IPS DF 4.7 (cell line): ENCODE measurements at regions not wholly inside any gene's neighbourhood (a gene's known extent, or its start where the extent isn't known, plus 50 kb on each side); places are given as distances from the start of the nearest gene placed in this dataset.
"Not testable (repeated sequence)": the region's sequence is repeated elsewhere in the genome, so short reads cannot be mapped to it uniquely, and the experiment has no call there.

Experiments
- DNase-seq: peaks from one replicate; pipeline ENCODE4 v3.0.0-alpha.2; 2013; ENCODE audit warnings: low spot score; ENCODE audit errors: extremely low read depth

GRCh38 chr14:83162361-83162929 lies 1628.8 kb upstream of the SEL1L start:
- DNase-seq: no peak

GRCh38 chr14:83163016-83163415 lies 1629.4 kb upstream of the SEL1L start:
- DNase-seq: no peak

GRCh38 chr14:83164016-83164415 lies 1630.4 kb upstream of the SEL1L start:
- no peak for DNase-seq

GRCh38 chr14:83164591-83164990 lies 1630.9 kb upstream of the SEL1L start:
- no peak for DNase-seq

- no peak for DNase-seq
These were observed 1636.5 kb upstream of the SEL1L start for GRCh38 chr14:83170165-83170564.

DNA sequence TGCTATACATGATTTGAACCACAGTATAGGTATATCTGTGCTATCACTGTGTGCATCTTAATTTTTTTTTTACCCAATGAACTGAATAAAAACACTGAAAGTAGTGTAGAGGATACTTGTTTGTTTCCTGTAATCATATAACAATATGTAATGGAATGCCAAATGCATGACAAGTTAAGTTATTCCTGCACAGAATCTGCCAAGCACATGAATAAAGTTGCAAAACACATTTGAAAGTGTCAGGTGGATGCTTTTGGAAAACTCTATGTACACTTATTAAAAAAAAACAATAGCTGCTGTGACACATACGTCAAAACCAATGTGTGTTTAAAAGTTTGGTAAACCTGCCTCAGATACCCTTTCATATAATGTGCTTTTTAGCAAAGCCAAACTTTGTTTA lies 1638.1 kb upstream of the SEL1L start:
- DNase-seq: no peak

DNA sequence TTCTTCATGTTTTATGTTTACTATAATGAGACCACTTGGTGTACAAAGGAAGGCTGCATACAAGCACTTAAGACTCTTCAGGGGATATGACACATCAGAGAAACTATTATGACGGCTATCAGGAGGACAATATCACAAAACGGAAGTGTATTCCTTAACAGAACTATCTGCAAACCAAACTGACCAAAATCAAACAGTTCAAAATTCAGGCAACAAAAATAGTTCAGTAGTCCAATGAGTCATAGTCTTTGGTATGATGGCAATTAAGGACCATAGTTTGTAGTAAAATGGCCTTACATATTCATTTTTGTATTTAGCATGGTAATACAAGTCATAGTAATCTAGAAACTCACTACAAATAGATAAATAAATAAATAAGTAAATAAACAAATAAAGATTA lies 1638.7 kb upstream of the SEL1L start:
- no peak for DNase-seq

DNA sequence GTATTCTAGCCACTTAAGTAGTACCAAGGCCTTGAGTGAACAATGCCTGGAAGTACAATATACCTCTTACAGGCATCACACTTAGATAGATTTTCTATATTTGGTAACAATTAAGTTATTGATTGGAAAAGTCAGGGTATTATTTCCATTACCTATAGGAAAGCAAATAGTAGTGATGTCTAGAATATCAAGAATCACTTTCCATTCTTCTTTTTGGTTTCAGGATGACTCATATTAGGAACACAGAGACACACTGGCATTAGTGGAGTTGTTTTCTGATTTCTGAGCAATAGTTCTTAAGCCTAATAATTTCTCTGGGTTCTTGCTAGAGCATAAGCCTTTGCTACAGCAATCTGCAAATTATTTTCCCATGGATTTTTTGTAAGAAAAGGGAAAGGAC lies 1640.0 kb upstream of the SEL1L start:
- no peak for DNase-seq

DNA sequence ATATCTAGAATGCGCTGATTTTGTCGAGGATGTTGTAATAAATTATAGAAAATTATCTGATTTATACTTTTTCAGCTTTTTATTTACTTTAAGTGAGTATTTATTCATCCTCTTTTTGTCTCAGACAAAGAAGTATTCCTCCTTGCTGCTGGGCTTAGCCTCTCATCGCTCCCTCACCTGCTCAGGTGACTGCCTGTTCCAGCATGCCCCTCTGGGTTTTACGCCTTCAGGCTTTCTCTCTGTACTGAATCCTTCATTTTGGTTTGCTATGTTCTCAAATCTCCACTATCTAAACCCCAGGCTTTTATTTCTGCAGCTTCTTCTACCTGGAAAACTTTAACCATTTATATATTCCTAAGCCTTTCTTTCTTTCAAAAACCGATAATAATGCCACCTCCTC lies 1650.9 kb upstream of the SEL1L start:
- DNase-seq: no peak

GRCh38 chr14:83188311-83188710 lies 1654.7 kb upstream of the SEL1L start:
- DNase-seq: not testable (repeated sequence)

- DNase-seq: no peak
These were observed 1662.6 kb upstream of the SEL1L start for GRCh38 chr14:83196236-83196635.

- no peak for DNase-seq
These were observed 1663.6 kb upstream of the SEL1L start for GRCh38 chr14:83197271-83197670.

DNA sequence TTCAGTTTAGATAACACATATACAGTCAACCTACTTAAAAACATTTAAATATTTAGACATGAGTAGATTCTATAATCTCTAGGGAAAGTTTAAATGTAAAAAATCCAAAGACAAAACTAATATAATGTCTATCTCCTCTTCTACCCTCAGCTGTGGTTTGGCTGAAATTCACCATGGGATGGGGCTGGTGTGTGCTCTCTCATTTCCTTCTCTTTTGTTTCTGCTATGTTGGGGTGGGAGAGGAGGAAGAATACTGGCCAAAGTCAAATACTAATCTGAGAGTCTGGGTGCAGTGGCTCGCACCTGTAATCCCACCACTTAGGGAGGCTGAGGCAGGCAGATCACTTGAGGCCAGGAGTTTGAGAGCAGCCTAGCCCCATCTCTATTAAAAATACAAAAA lies 1673.9 kb upstream of the SEL1L start:
- DNase-seq: no peak

GRCh38 chr14:83208341-83208740 lies 1674.7 kb upstream of the SEL1L start:
- no peak for DNase-seq

GRCh38 chr14:83217492-83217891 lies 1683.8 kb upstream of the SEL1L start:
- no peak for DNase-seq

DNA sequence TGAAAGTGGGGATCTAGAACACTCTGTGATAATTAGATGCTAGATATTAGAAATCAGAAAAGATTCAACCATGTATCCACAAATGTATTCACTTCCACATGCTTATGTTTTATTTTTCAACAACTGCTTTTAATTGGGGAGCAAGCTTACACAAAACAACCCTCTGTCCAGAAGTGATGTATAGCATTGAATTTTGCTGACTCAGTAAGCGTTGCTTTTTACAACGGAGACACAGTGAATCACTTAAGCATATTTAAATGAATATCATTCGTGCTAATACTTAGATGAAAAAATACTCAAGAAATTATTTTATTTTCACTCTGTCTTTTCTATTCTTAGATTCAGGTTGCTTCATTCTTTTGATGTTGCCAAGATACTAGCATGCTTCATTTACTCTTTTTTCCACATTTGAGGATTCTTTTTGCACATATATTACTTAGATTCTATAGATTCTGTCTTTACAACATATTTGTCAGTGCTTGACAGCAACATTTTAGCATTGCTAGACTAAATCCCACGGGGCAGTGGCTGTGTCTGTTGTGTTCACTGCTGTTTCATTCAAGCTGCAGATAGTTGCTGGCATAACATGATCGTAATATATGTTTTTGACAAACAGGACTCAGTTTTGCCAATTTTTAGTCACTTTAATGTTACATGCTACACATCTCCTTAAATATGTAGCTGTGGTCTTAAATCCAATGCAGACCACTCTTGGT lies 1714.4 kb upstream of the SEL1L start:
- DNase-seq: no peak

DNA sequence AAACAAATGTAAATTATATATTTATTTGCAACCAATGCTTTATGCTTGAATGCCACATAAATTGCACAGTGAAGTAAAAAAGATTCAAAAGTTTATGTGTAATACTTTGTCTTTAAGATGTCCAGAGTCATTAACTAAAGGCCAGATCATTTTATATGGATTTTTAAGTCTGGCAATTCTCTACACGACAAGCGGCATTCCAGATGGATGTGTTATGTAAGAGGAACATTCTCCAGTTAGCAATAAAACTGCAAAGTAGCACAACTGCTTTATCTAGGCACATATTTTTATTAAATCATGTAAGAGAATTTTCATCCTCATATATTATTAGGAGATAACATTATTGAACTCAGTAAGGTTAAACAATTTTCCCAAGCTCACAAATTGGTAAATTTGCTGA lies 1717.7 kb upstream of the SEL1L start:
- no peak for DNase-seq

DNA sequence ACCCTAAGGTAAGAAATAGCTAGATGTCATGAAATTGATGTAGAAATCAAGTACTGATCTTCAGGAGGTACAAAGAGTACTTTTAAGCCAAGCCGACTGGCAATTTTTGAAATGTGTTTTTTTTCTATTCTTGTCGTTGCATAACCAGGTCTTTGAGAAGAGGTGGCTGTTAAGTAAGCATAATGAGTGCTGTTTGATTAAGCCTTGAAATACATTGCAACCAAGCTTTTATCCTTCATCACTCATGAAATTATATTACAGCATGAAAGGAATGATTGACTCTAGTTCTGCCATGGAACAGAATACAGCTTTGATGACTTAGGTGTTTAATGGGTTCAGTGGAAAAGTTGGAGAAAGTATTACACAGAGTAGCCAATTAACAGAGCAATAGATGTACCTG lies 1720.2 kb upstream of the SEL1L start:
- DNase-seq: no peak

GRCh38 chr14:83255015-83255726 lies 1721.5 kb upstream of the SEL1L start:
- DNase-seq: no peak

DNA sequence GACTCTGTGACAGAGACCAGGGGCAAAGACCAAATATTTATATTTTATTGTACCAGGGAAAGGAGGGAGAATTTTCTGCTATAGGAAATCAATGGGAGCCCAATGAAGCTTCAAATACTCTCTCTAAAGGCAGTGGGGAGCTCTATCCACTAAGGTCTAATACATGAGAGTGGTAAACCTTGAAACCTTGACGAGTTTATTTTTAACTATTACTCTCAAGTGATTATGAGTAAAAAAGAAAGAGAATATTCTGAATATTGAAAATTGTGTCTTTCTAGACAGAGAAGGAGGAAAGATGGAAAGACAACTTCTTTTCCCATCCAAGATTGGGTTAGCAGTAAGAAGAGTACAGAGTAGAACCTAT lies 1722.1 kb upstream of the SEL1L start:
- no peak for DNase-seq

GRCh38 chr14:83257466-83258439 lies 1724.1 kb upstream of the SEL1L start:
- no peak for DNase-seq

DNA sequence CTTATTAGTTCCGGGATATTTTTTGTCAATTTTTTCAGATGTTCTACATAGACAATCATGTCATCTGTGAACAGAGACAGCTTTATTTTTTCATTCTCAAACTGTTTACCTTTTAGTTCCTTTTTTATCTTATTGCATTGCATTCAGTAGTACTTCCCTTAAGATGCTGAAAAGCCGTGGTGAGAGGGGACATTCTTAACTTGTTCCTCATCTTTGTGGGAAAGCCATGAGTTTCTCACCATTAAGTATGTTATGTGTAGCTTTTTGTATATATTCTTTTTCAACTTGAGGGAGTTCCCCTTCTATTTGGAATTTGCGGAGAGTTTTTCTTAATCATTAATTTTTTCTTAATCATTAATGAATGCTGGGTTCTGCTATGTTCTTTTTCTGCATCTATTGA lies 1727.1 kb upstream of the SEL1L start:
- DNase-seq: no peak
